Peyer's patch (tissue), 4 donors: ENCODE measurements at regions not wholly inside any gene's neighbourhood (a gene's known extent, or its start where the extent isn't known, plus 50 kb on each side); places are given as distances from the start of the nearest gene placed in this dataset.

Experiments used
- DNase-seq, 3 donors: peaks; one replicate each; pipeline ENCODE4 v3.0.0-alpha.2; 2017 to 2019
- H3K27ac ChIP-seq, 4 donors: fragments of 200-600 bp; sonication (generic); one replicate each; pipeline ENCODE4 v1.5.1; 2016 to 2019
- H3K27me3 ChIP-seq, 2 donors: fragments of 200-600 bp; sonication (generic); one replicate each; pipeline ENCODE4 v1.5.1; 2019
- H3K36me3 ChIP-seq, 3 donors: fragments of 200-600 bp; sonication (generic); one replicate each; pipeline ENCODE4 v1.5.1; 2016 to 2019
- H3K4me1 ChIP-seq, 4 donors: fragments of 200-600 bp; sonication (generic); one replicate each; pipeline ENCODE4 v1.5.1; 2016 to 2019
- H3K4me3 ChIP-seq, 4 donors: fragments of 200-600 bp; sonication (generic); 1 replicate in 3 of 4; 2 replicates in 1 of 4; pipeline ENCODE4 v1.5.1; 2016 to 2019; ENCODE audit warnings: mild to moderate bottlenecking in 1 of 4
- H3K9me3 ChIP-seq, 4 donors: fragments of 200-600 bp; sonication (generic); one replicate each; pipeline ENCODE4 v1.5.1; 2016 to 2019; ENCODE audit warnings: mild to moderate bottlenecking in 1 of 4
- CTCF ChIP-seq, 6 experiments: fragments of 450-650 bp in 4 of 6; fragments of 200-600 bp in 2 of 6; sonication (generic) in 1 of 6; IDR thresholded peaks; one replicate each; pipeline ENCODE4 v1.5.1; 2017 to 2019; ENCODE audit warnings: antibody characterized with exemption in 6 of 6, mild to moderate bottlenecking in 3 of 6, moderate library complexity in 1 of 6
- POLR2A ChIP-seq, 2 donors: fragments of 450-650 bp; IDR thresholded peaks; one replicate each; pipeline ENCODE4 v1.5.1; 2017; ENCODE audit warnings: antibody characterized with exemption in 2 of 2, mild to moderate bottlenecking in 2 of 2, moderate library complexity in 2 of 2

GRCh38 chr10:29714096-29714874 is 79.5 kb upstream of the SVIL start:
- Histone ChIP-seq H3K4me1 (peaks cover 0 to 7% (median 0%) of the 10 kb centered on the region in 4 donors), H3K9me3 (no peaks in the 10 kb centered on the region), H3K27me3 (no peaks in the 10 kb centered on the region), H3K4me3 (no peak overlapping the region), H3K27ac (no peak overlapping the region), H3K36me3 (no peaks in the 10 kb centered on the region)
- DNase-seq = no peak
- no peak for TF ChIP-seq CTCF (IDR thresholded peaks at IDR 0.05)
- no peak for TF ChIP-seq POLR2A (IDR thresholded peaks at IDR 0.05)

GRCh38 chr10:29713450-29713849 is 78.7 kb upstream of the SVIL start:
- Histone ChIP-seq H3K4me3 (no peak overlapping the region), H3K4me1 (peaks cover 0 to 7% (median 0%) of the 10 kb centered on the region in 4 donors), H3K27ac (no peak overlapping the region), H3K36me3 (no peaks in the 10 kb centered on the region), H3K9me3 (no peaks in the 10 kb centered on the region), H3K27me3 (no peaks in the 10 kb centered on the region)
- DNase-seq = no peak
- no peak for TF ChIP-seq CTCF (IDR thresholded peaks at IDR 0.05)
- TF ChIP-seq POLR2A (IDR thresholded peaks at IDR 0.05) = no peak

- no peak for TF ChIP-seq POLR2A (IDR thresholded peaks at IDR 0.05)
- TF ChIP-seq CTCF (IDR thresholded peaks at IDR 0.05) = no peak
- Histone ChIP-seq H3K4me1 (peaks cover 0 to 7% (median 0%) of the 10 kb centered on the region in 4 donors), H3K27ac (no peak overlapping the region), H3K9me3 (no peaks in the 10 kb centered on the region), H3K27me3 (no peaks in the 10 kb centered on the region), H3K4me3 (no peak overlapping the region), H3K36me3 (no peaks in the 10 kb centered on the region)
- DNase-seq = no peak
Measured at GRCh38 chr10:29712108-29712507, 77.3 kb upstream of the SVIL start.

- TF ChIP-seq CTCF (IDR thresholded peaks at IDR 0.05) = no peak
- TF ChIP-seq POLR2A (IDR thresholded peaks at IDR 0.05) = no peak
- Histone ChIP-seq H3K36me3 (no peaks in the 10 kb centered on the region), H3K9me3 (no peaks in the 10 kb centered on the region), H3K27me3 (no peaks in the 10 kb centered on the region), H3K4me1 (peaks cover 0 to 7% (median 0%) of the 10 kb centered on the region in 4 donors), H3K27ac (no peak overlapping the region), H3K4me3 (no peak overlapping the region)
- DNase-seq = no peak
Measured at GRCh38 chr10:29710128-29710527, 75.4 kb upstream of the SVIL start.

- H3K4me1 ChIP-seq = peaks cover 0 to 7% (median 0%) of the 10 kb centered on the region in 4 donors
Measured at GRCh38 chr10:29709484-29710002, 74.8 kb upstream of the SVIL start.

More at GRCh38 chr10:29709484-29710002, 74.8 kb upstream of the SVIL start:
- Histone ChIP-seq H3K36me3 (no peaks in the 10 kb centered on the region), H3K27me3 (no peaks in the 10 kb centered on the region), H3K9me3 (no peaks in the 10 kb centered on the region), H3K27ac (no peak overlapping the region), H3K4me3 (no peak overlapping the region)
- no peak for TF ChIP-seq CTCF (IDR thresholded peaks at IDR 0.05)
- DNase-seq = no peak
